GM21381 (cell line): ENCODE measurements at regions not wholly inside any gene's neighbourhood (a gene's known extent, or its start where the extent isn't known, plus 50 kb on each side); places are given as distances from the start of the nearest gene placed in this dataset.
A peak's percentile ranks its signal among the peaks of the same experiment; 100 is the strongest.
"Not testable (repeated sequence)": the region's sequence is repeated elsewhere in the genome, so short reads cannot be mapped to it uniquely, and the experiment has no call there.

Source experiments
- ATAC-seq: cut with Tn5 transposase; IDR thresholded peaks from one replicate; pipeline ENCODE4 v1.9.1; 2021; ENCODE audit warnings: mild to moderate bottlenecking, moderate library complexity; ENCODE audit not compliant: unreplicated experiment

GRCh38 chr5:100693481-100693880, 158.3 kb downstream of the FAM174A start:
- ATAC-seq = no peak

GRCh38 chr5:100694100-100694499, 158.9 kb downstream of the FAM174A start:
- ATAC-seq = no peak

GRCh38 chr5:100697970-100698369, 162.8 kb downstream of the FAM174A start:
- no peak for ATAC-seq

GRCh38 chr5:100706776-100707175, 171.6 kb downstream of the FAM174A start:
- peak; percentile 52 for ATAC-seq

- ATAC-seq = no peak
Measured at GRCh38 chr5:100708645-100709171, 173.5 kb downstream of the FAM174A start.

- ATAC-seq = no peak
Measured at GRCh38 chr5:100709771-100710170, 174.6 kb downstream of the FAM174A start.

GRCh38 chr5:100714780-100715179, 179.6 kb downstream of the FAM174A start:
- not testable (repeated sequence) for ATAC-seq

- ATAC-seq = no peak
Measured at GRCh38 chr5:100722657-100723056, 180.4 kb downstream of the ST8SIA4 start.

- ATAC-seq = no peak
Measured at GRCh38 chr5:100723229-100723628, 179.9 kb downstream of the ST8SIA4 start.

- ATAC-seq = no peak
Measured at GRCh38 chr5:100726116-100726515, 177.0 kb downstream of the ST8SIA4 start.

- peak; percentile 98 for ATAC-seq
Measured at GRCh38 chr5:100731768-100732167, 171.3 kb downstream of the ST8SIA4 start.

GRCh38 chr5:100746730-100747129, 156.4 kb downstream of the ST8SIA4 start:
- ATAC-seq = peak; percentile 92

- ATAC-seq = no peak
Measured at GRCh38 chr5:100749771-100750284, 153.3 kb downstream of the ST8SIA4 start.

- no peak for ATAC-seq
Measured at GRCh38 chr5:100755435-100755834, 147.6 kb downstream of the ST8SIA4 start.
